ENCODE measurements at regions not wholly inside any gene's neighbourhood (a gene's known extent, or its start where the extent isn't known, plus 50 kb on each side); places are given as distances from the start of the nearest gene placed in this dataset.

DNA sequence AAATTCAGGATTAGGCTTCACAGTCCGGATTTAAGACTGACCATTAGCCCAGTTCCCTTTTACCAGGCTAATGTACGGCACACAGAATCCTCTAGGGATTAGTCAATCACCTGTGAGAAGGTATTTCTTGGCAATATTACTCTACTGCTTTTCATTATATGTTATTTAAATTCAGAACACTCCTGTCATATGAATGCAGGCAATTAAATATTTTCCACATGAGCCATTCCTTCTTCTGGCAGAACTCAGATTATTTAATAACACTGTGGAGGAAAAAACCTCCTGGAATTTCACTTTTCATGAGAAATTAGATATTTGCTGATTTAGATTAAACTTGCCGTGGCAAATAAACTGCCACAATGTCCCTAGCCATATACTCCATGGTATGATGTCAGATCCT, 1357.5 kb upstream of the C9orf72 start (continued):
- TF ChIP-seq ETV6 (IDR thresholded peaks at IDR 0.05; ENCODE audit: borderline replicate concordance in 1 of 2, low read depth in 2 of 2, low read length in 1 of 2), result no peak
- no peak for TF ChIP-seq ETV6 (CRISPR knock-in tag; IDR thresholded peaks at IDR 0.05; ENCODE audit: borderline replicate concordance)
- no peak for TF ChIP-seq MTF1 (CRISPR knock-in tag; IDR thresholded peaks at IDR 0.05; ENCODE audit: borderline replicate concordance)
- TF ChIP-seq KLF6 (CRISPR knock-in tag; IDR thresholded peaks at IDR 0.05; ENCODE audit: borderline replicate concordance), result no peak
- no peak for TF ChIP-seq RFX1 (IDR thresholded peaks at IDR 0.05)
- no peak for TF ChIP-seq TCF7L2 (IDR thresholded peaks at IDR 0.05; ENCODE audit: low read depth, low read length)
- TF ChIP-seq POLR2G (IDR thresholded peaks at IDR 0.05; ENCODE audit: low read depth, low read length), result no peak
- TF ChIP-seq LARP7 (IDR thresholded peaks at IDR 0.05), result no peak
- TF ChIP-seq PPARD (CRISPR knock-in tag; IDR thresholded peaks at IDR 0.05), result no peak
- TF ChIP-seq SAP30 (IDR thresholded peaks at IDR 0.05; ENCODE audit: borderline replicate concordance, insufficient read depth, low read depth, low read length, poor library complexity, severe bottlenecking), result no peak
- TF ChIP-seq ZC3H8 (IDR thresholded peaks at IDR 0.05), result no peak

DNA sequence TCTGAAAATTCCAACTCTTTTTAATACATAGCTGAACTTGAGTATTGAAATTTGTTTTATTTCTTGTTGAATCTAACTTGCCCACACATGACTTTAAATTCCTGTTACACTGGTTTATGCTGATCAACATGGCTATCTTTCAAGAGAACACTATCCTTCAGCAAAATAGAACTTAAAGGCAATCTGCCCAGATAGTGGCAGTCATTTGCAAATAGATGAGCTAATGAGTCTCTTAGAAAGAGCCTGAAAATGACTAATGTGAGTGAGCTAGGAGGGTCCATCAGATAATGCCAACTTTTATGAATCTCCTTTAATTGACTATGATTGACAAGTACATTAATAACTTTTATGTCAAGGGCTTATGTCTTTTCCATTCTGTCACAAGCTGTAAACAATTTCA, 1360.8 kb upstream of the C9orf72 start:
- Histone ChIP-seq H3K36me3 (ENCODE audit: control insufficient read depth, insufficient read depth, low read length) (no peaks in the 10 kb centered on the region), H2AFZ (ENCODE audit: low read depth, low read length) (no peak overlapping the region), H3K27me3 (ENCODE audit: control insufficient read depth in 2 of 2, insufficient read depth in 2 of 2, low read length in 2 of 2) (no peaks in the 10 kb centered on the region), H4K20me1 (replicated peaks; ENCODE audit: control insufficient read depth, insufficient read depth, low read length) (no peaks in the 10 kb centered on the region), H3K9ac (ENCODE audit: insufficient read depth in 1 of 2, low read depth in 2 of 2, low read length in 2 of 2) (no peak overlapping the region), H3K27ac (ENCODE audit: extremely low read depth, low read depth, low read length) (no peak overlapping the region), H3K9me1 (ENCODE audit: control insufficient read depth, insufficient read depth, low read length) (no peaks in the 10 kb centered on the region), H3K79me2 (ENCODE audit: control insufficient read depth, insufficient read depth, low read length) (no peaks in the 10 kb centered on the region), H3K4me3 (no peak overlapping the region), H3K4me1 (replicated peaks in 1 of 2; ENCODE audit: control insufficient read depth in 2 of 2, insufficient read depth in 2 of 2, low read length in 2 of 2) (no peaks in the 10 kb centered on the region), H3K9me3 (replicated peaks; ENCODE audit: control insufficient read depth, insufficient read depth, low read depth, low read length) (no peaks in the 10 kb centered on the region), H3K4me2 (ENCODE audit: insufficient read depth, low read length) (no peak overlapping the region)
- in situ Hi-C loops (cut with MboI) (no loop called here), intact Hi-C loops (cut with micrococcal nuclease) (no loop called here)
- BruUV-seq (replicated peaks), result no TSS peak
- ATAC-seq, result no peak
- ChIA-PET POLR2A (no interaction called here), CTCF (ENCODE audit: low intra/inter-chr PET ratio) (no interaction called here)
- TF ChIP-seq KDM2B (CRISPR knock-in tag; IDR thresholded peaks at IDR 0.05), result no peak
- no peak for DNase-seq (ENCODE audit: extremely low read depth in 1 of 4, low spot score in 3 of 4)
- no peak for FAIRE-seq

All from K562 (cell line).